H9 (cell line): ENCODE measurements at regions not wholly inside any gene's neighbourhood (a gene's known extent, or its start where the extent isn't known, plus 50 kb on each side); places are given as distances from the start of the nearest gene placed in this dataset.

Experiments
- DNase-seq: peaks from one replicate; pipeline ENCODE4 v3.0.0-alpha.2; 2017
- H2AFZ ChIP-seq: one replicate; pipeline ENCODE4 v1.6.1; 2013; ENCODE audit warnings: mild to moderate bottlenecking, low read length, control low read depth, moderate library complexity
- H2AK5ac ChIP-seq: 2 replicates; pipeline ENCODE4 v1.6.1; 2013; ENCODE audit warnings: low read length, control low read depth, mixed read lengths; ENCODE audit not compliant: insufficient read length
- H2BK120ac ChIP-seq: one replicate; pipeline ENCODE4 v1.6.1; 2013; ENCODE audit warnings: low read depth, mild to moderate bottlenecking, low read length, control low read depth, inconsistent platforms; ENCODE audit not compliant: poor library complexity, severe bottlenecking
- H2BK12ac ChIP-seq: 2 replicates; pipeline ENCODE4 v1.6.1; 2013; ENCODE audit warnings: low read length, control low read depth, mixed read lengths, low read depth; ENCODE audit not compliant: insufficient read length
- H2BK15ac ChIP-seq: 2 replicates; pipeline ENCODE4 v1.6.1; 2013; ENCODE audit warnings: low read depth, low read length, control low read depth
- H2BK20ac ChIP-seq: one replicate; pipeline ENCODE4 v1.6.1; 2013; ENCODE audit warnings: low read depth, mild to moderate bottlenecking, low read length, control low read depth, inconsistent platforms; ENCODE audit not compliant: poor library complexity, severe bottlenecking
- H2BK5ac ChIP-seq: 2 replicates; pipeline ENCODE4 v1.6.1; 2013; ENCODE audit warnings: low read length, control low read depth, mixed read lengths; ENCODE audit not compliant: insufficient read length
- H3K14ac ChIP-seq: 2 replicates; pipeline ENCODE4 v1.6.1; 2013; ENCODE audit warnings: low read length, control low read depth; ENCODE audit not compliant: insufficient read depth
- H3K18ac ChIP-seq: 2 replicates; pipeline ENCODE4 v1.6.1; 2013; ENCODE audit warnings: low read depth, mild to moderate bottlenecking, mixed read lengths, low read length, control low read depth; ENCODE audit not compliant: insufficient read length
- H3K23ac ChIP-seq: 2 replicates; pipeline ENCODE4 v1.6.1; 2013; ENCODE audit warnings: low read length, control low read depth, mixed read lengths, low read depth; ENCODE audit not compliant: insufficient read length
- H3K23me2 ChIP-seq: 2 replicates; pipeline ENCODE4 v1.6.1; 2013; ENCODE audit warnings: low read depth, mild to moderate bottlenecking, mixed read lengths, low read length, control low read depth; ENCODE audit not compliant: insufficient read length, poor library complexity, severe bottlenecking
- H3K27ac ChIP-seq: 2 replicates; pipeline ENCODE4 v1.5.1; 2013; ENCODE audit warnings: low read length, control low read depth, mixed read lengths, low read depth; ENCODE audit not compliant: insufficient read length
- H3K27me3 ChIP-seq: 2 replicates; pipeline ENCODE4 v1.6.1; 2013; ENCODE audit warnings: low read length, control low read depth, inconsistent platforms; ENCODE audit not compliant: insufficient read depth
- H3K4ac ChIP-seq: 2 replicates; pipeline ENCODE4 v1.6.1; 2013; ENCODE audit warnings: low read depth, mild to moderate bottlenecking, control low read depth, inconsistent platforms, low read length, moderate library complexity
- H3K4me1 ChIP-seq: 2 replicates; pipeline ENCODE4 v1.6.1; 2013; ENCODE audit warnings: low read length, control low read depth, inconsistent platforms; ENCODE audit not compliant: insufficient read depth
- H3K4me2 ChIP-seq: 2 replicates; pipeline ENCODE4 v1.6.1; 2013; ENCODE audit warnings: low read length, control low read depth, mixed read lengths; ENCODE audit not compliant: insufficient read length, insufficient read depth
- H3K56ac ChIP-seq: 2 replicates; pipeline ENCODE4 v1.6.1; 2013; ENCODE audit warnings: low read depth, mild to moderate bottlenecking, mixed read lengths, low read length, control low read depth; ENCODE audit not compliant: insufficient read length
- H3K79me1 ChIP-seq: 2 replicates; pipeline ENCODE4 v1.6.1; 2013; ENCODE audit warnings: low read depth, mild to moderate bottlenecking, moderate library complexity, low read length, control low read depth, inconsistent platforms; ENCODE audit not compliant: insufficient read depth, poor library complexity, severe bottlenecking
- H3K79me2 ChIP-seq: 2 replicates; pipeline ENCODE4 v1.6.1; 2013; ENCODE audit warnings: low read length, control low read depth, inconsistent platforms; ENCODE audit not compliant: insufficient read depth
- H3K9ac ChIP-seq: 2 replicates; pipeline ENCODE4 v1.6.1; 2013; ENCODE audit warnings: low read length, control low read depth, mixed read lengths; ENCODE audit not compliant: insufficient read length; ENCODE audit errors: extremely low read depth
- H3K9me3 ChIP-seq: one replicate; pipeline ENCODE4 v1.6.1; 2013; ENCODE audit warnings: low read depth, low read length, inconsistent platforms; ENCODE audit not compliant: control insufficient read depth
- H3T11ph ChIP-seq: one replicate; pipeline ENCODE4 v1.6.1; 2013; ENCODE audit warnings: mild to moderate bottlenecking, low read length, control low read depth, inconsistent platforms
- H4K20me1 ChIP-seq: one replicate; pipeline ENCODE4 v1.6.1; 2013; ENCODE audit not compliant: control insufficient read depth, insufficient read length, insufficient read depth
- H4K5ac ChIP-seq: 2 replicates; pipeline ENCODE4 v1.6.1; 2013; ENCODE audit warnings: low read depth, mild to moderate bottlenecking, mixed read lengths, low read length, control low read depth; ENCODE audit not compliant: insufficient read length
- H4K8ac ChIP-seq: replicated peaks from 2 replicates; pipeline ENCODE4 v1.6.1; 2013; ENCODE audit warnings: low read length, control low read depth, mixed read lengths, low read depth; ENCODE audit not compliant: insufficient read length
- H4K91ac ChIP-seq: 2 replicates; pipeline ENCODE4 v1.6.1; 2013; ENCODE audit warnings: low read depth, mild to moderate bottlenecking, moderate library complexity, mixed read lengths, low read length, control low read depth; ENCODE audit not compliant: insufficient read length
- H3K27ac Mint-ChIP-seq, 3 experiments: 2 replicates in 2 of 3; 3 replicates in 1 of 3; pipeline ENCODE4 v1.8.0; 2020 to 2021; ENCODE audit warnings: mixed read lengths in 3 of 3, mild to moderate bottlenecking in 1 of 3, moderate library complexity in 1 of 3
- H3K27me3 Mint-ChIP-seq: 2 replicates; pipeline ENCODE4 v1.8.0; 2021; ENCODE audit warnings: low read depth, mild to moderate bottlenecking, moderate library complexity, mixed read lengths
- H3K36me3 Mint-ChIP-seq, 3 experiments: 2 replicates in 2 of 3; 3 replicates in 1 of 3; pipeline ENCODE4 v1.8.0; 2020 to 2021; ENCODE audit warnings: low read depth in 3 of 3, mixed read lengths in 3 of 3; ENCODE audit not compliant: insufficient read depth in 1 of 3
- H3K4me1 Mint-ChIP-seq, 2 experiments: 2 replicates each; pipeline ENCODE4 v1.8.0; 2020; ENCODE audit warnings: mixed read lengths in 2 of 2
- H3K4me3 Mint-ChIP-seq, 2 experiments: 2 replicates in 1 of 2; 3 replicates in 1 of 2; pipeline ENCODE4 v1.8.0; 2020 to 2021; ENCODE audit warnings: mild to moderate bottlenecking in 2 of 2, mixed read lengths in 2 of 2, moderate library complexity in 1 of 2
- H3K9me3 Mint-ChIP-seq, 2 experiments: 2 replicates in 1 of 2; 3 replicates in 1 of 2; pipeline ENCODE4 v1.8.0; 2020; ENCODE audit warnings: mild to moderate bottlenecking in 2 of 2, mixed read lengths in 2 of 2, moderate library complexity in 1 of 2
- WGBS: extraction: QIAGEN DNeasy Blood & Tissue Kit; methylation state at CpG from one replicate; pipeline ENCODE4 v1.1.7; 2013; ENCODE audit warnings: missing lambda C conversion rate, low lambda C conversion rate, mixed read lengths; ENCODE audit not compliant: insufficient read length; ENCODE audit errors: extremely low coverage; 5-methylcytosine and 5-hydroxymethylcytosine counted together
- TF ChIP-seq, protein P1 (sequence below): fragments of 200-600 bp; sonication (generic); conservative IDR thresholded peaks from 3 replicates; pipeline ENCODE4 v1.8.0; 2021; ENCODE audit warnings: antibody characterized with exemption, mild to moderate bottlenecking

DNA sequence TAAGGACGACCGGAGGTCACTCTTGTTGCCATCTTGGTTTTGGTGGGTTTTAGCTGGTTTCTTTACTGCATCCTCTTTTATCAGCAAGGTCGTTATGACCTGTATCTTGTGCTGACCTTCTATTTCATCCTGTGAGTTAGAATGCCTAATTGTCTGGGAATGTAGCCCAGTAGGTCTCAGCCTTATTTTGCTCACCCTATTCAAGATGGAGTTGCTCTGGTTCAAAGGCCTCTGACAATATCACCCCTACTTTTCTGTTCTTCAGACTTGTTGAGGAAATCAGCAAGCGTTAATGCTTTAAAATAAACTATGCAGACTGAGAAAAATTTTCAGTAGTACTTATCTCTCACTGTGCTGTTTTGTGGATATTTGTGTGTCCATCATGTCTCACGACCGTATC, 92.6 kb downstream of the MTRR start:
- Histone ChIP-seq H4K20me1 (no peaks in the 10 kb centered on the region), H3K9ac (no peak overlapping the region), H3K27ac (no peak overlapping the region), H3T11ph (no peak overlapping the region), H4K8ac (no peak overlapping the region), H3K9me3 (no peaks in the 10 kb centered on the region), H3K4ac (no peak overlapping the region), H3K4me1 (no peaks in the 10 kb centered on the region), H3K23me2 (no peaks in the 10 kb centered on the region), H3K23ac (no peak overlapping the region), H2BK12ac (no peak overlapping the region), H2BK5ac (no peak overlapping the region), H4K91ac (no peak overlapping the region), H3K18ac (no peak overlapping the region), H3K79me2 (no peaks in the 10 kb centered on the region), H2AFZ (no peak overlapping the region), H3K56ac (no peak overlapping the region), H2AK5ac (no peak overlapping the region), H2BK120ac (no peak overlapping the region), H4K5ac (no peak overlapping the region), H3K27me3 (no peaks in the 10 kb centered on the region), H3K79me1 (no peaks in the 10 kb centered on the region), H2BK15ac (no peak overlapping the region), H2BK20ac (no peak overlapping the region), H3K4me2 (no peak overlapping the region), H3K14ac (no peak overlapping the region)
- Mint-ChIP-seq H3K4me3 (no peak overlapping the region), H3K27me3 (peaks cover 8% of the 10 kb centered on the region), H3K9me3 (no peaks in the 10 kb centered on the region; a peak in 1 of 5 replicates), H3K4me1 (no peaks in the 10 kb centered on the region), H3K27ac (no peak overlapping the region), H3K36me3 (no peaks in the 10 kb centered on the region)
- WGBS: no CpG with 5 or more reads among the region's 6 CpGs
- no peak for DNase-seq
- TF ChIP-seq, protein P1, sequence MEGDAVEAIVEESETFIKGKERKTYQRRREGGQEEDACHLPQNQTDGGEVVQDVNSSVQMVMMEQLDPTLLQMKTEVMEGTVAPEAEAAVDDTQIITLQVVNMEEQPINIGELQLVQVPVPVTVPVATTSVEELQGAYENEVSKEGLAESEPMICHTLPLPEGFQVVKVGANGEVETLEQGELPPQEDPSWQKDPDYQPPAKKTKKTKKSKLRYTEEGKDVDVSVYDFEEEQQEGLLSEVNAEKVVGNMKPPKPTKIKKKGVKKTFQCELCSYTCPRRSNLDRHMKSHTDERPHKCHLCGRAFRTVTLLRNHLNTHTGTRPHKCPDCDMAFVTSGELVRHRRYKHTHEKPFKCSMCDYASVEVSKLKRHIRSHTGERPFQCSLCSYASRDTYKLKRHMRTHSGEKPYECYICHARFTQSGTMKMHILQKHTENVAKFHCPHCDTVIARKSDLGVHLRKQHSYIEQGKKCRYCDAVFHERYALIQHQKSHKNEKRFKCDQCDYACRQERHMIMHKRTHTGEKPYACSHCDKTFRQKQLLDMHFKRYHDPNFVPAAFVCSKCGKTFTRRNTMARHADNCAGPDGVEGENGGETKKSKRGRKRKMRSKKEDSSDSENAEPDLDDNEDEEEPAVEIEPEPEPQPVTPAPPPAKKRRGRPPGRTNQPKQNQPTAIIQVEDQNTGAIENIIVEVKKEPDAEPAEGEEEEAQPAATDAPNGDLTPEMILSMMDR: no peak
